ENCODE measurements at regions not wholly inside any gene's neighbourhood (a gene's known extent, or its start where the extent isn't known, plus 50 kb on each side); places are given as distances from the start of the nearest gene placed in this dataset.
"Not testable (repeated sequence)": the region's sequence is repeated elsewhere in the genome, so short reads cannot be mapped to it uniquely, and the experiment has no call there.

DNA sequence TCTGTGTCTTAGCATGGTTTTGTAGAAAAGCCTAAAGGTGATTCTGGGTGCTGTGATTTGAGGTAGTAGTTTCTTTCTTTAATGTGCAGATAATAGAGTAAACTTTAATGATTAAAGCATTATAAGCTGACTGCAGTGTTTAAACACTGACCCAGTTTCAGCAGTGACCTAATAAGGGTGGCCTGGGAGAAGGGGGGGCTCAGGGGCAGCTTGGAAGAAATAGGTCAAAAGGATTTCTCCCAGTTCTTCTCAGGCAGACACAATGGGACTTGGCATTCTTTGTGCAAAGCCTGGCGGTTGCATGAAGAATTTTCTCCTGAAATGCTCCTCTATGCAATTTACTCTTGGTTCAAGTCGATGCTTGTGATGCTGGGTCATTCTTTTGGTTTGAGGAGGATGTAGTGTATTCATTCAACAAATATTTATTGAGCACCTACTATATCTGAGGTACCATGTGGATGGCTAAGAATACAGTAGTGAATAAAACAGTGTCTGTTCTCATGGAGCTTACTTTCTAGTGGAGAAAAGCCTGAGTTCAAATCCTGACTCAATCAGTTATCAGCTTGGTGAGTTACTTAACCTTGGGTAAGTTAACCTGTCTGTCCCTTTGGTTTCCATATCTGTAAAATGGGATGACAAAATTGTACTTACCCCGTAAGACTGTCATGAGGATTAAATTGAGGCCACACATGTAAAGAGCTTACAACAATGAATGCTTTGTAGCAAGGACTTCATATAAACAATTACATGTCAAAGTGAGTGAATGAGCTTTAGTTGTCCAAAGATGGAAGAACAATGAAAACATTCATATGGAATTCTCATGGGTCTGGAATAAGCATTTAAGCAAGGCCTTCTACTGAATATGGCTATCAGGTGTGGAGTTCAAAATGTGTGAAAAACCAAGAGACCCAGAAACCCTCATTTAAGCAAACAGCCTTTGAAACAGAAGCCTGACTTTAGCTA, 210.2 kb downstream of the KCNRG start:
- no peak for DNase-seq (ENCODE audit: low read depth, low spot score)
- no peak for TF ChIP-seq CTCF (IDR thresholded peaks at IDR 0.05; ENCODE audit: low read depth, low read length)
- in situ Hi-C loops (cut with HindIII; ENCODE audit: low sequenced_read_pairs): no loop called here
- H3K4me3 ChIP-seq (ENCODE audit: low read depth, low read length): no peak overlapping the region

- no peak overlapping the region for H3K4me3 ChIP-seq (ENCODE audit: low read depth, low read length)
- in situ Hi-C loops (cut with HindIII; ENCODE audit: low sequenced_read_pairs): no loop called here
- TF ChIP-seq CTCF (IDR thresholded peaks at IDR 0.05; ENCODE audit: low read depth, low read length): no peak
- DNase-seq (ENCODE audit: low read depth, low spot score): no peak
Measured at GRCh38 chr13:50226515-50227155, 211.4 kb downstream of the KCNRG start.

- in situ Hi-C loops (cut with HindIII; ENCODE audit: low sequenced_read_pairs): no loop called here
- TF ChIP-seq CTCF (IDR thresholded peaks at IDR 0.05; ENCODE audit: low read depth, low read length): no peak
- H3K4me3 ChIP-seq (ENCODE audit: low read depth, low read length): no peak overlapping the region
- no peak for DNase-seq (ENCODE audit: low read depth, low spot score)
Measured at GRCh38 chr13:50227361-50227760, 212.1 kb downstream of the KCNRG start.

GRCh38 chr13:50228527-50228926, 213.3 kb downstream of the KCNRG start:
- DNase-seq (ENCODE audit: low read depth, low spot score): no peak
- no peak for TF ChIP-seq CTCF (IDR thresholded peaks at IDR 0.05; ENCODE audit: low read depth, low read length)
- in situ Hi-C loops (cut with HindIII; ENCODE audit: low sequenced_read_pairs): no loop called here
- H3K4me3 ChIP-seq (ENCODE audit: low read depth, low read length): no peak overlapping the region

- in situ Hi-C loops (cut with HindIII; ENCODE audit: low sequenced_read_pairs): no loop called here
- TF ChIP-seq CTCF (IDR thresholded peaks at IDR 0.05; ENCODE audit: low read depth, low read length): no peak
- H3K4me3 ChIP-seq (ENCODE audit: low read depth, low read length): no peak overlapping the region
- DNase-seq (ENCODE audit: low read depth, low spot score): peak; percentile 25
Measured at GRCh38 chr13:50229960-50230661, 214.9 kb downstream of the KCNRG start.

- no peak overlapping the region for H3K4me3 ChIP-seq (ENCODE audit: low read depth, low read length)
- TF ChIP-seq CTCF (IDR thresholded peaks at IDR 0.05; ENCODE audit: low read depth, low read length): no peak
- no peak for DNase-seq (ENCODE audit: low read depth, low spot score)
- in situ Hi-C loops (cut with HindIII; ENCODE audit: low sequenced_read_pairs): no loop called here
Measured at GRCh38 chr13:50230662-50230978, 215.4 kb downstream of the KCNRG start.

DNA sequence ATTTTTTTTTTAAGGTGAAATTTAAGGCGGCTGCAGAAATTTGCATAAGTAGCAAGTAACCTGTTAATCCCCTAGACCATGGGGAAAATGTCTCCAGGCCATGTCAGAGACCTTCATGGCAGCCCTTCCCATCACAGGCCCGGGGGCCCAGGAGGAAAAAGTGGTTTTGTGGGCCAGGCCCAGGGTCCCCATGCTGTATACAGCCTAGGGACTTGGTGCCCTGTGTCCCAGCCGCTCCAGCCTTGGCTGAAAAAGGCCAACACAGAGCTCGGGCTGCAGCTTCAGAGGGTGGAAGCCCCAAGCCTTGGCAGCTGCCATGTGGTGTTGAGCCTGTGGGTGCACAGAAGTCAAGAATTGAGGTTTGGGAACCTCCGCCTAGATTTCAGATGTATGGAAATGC, 218.3 kb downstream of the KCNRG start:
- in situ Hi-C loops (cut with HindIII; ENCODE audit: low sequenced_read_pairs); H3K4me3 ChIP-seq (ENCODE audit: low read depth, low read length); DNase-seq (ENCODE audit: low read depth, low spot score): not testable (repeated sequence)

Measured in astrocyte of the spinal cord (primary cell).